GM13977 (cell line): ENCODE measurements at regions not wholly inside any gene's neighbourhood (a gene's known extent, or its start where the extent isn't known, plus 50 kb on each side); places are given as distances from the start of the nearest gene placed in this dataset.
"Not testable (repeated sequence)": the region's sequence is repeated elsewhere in the genome, so short reads cannot be mapped to it uniquely, and the experiment has no call there.

Source experiments
- DNase-seq: peaks from one replicate; pipeline ENCODE4 v3.0.0; 2012; ENCODE audit warnings: low spot score
- in situ Hi-C: fragments of 300-500 bp; cut with MboI; formaldehyde crosslinking; loops from one replicate; pipeline ENCODE4 v1.12.0; 2022; ENCODE audit warnings: low sequenced_read_pairs, low pct_unique_long_range_greater_than_20kb, mixed read lengths, inconsistent platforms; ENCODE audit not compliant: unreplicated experiment
- TF ChIP-seq, protein P1 (sequence below): IDR thresholded peaks from 2 replicates; pipeline ENCODE4 v1.5.1; 2012; ENCODE audit warnings: mild to moderate bottlenecking, control low read depth; ENCODE audit not compliant: insufficient read depth; ENCODE audit errors: extremely low read depth, missing control alignments

DNA sequence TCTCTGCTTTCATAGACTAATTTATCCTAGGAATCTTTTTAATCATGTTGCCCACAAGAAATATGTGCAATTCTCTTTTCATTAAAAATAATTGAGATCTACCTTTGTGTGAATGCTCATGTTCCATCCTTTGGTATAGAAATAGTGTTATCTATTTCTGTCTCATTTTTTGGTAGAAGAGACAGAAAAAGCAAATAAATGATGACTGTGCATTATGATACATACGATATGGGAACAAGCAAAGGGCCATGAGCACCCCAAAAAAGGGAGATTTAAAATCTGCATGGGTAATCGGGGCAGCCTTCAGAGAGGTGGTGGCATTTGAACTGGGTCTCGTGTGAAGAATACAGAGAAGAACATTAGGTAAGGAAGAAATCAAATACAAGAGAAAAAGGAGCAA is 1197.5 kb upstream of the AUTS2 start:
- TF ChIP-seq, protein P1, sequence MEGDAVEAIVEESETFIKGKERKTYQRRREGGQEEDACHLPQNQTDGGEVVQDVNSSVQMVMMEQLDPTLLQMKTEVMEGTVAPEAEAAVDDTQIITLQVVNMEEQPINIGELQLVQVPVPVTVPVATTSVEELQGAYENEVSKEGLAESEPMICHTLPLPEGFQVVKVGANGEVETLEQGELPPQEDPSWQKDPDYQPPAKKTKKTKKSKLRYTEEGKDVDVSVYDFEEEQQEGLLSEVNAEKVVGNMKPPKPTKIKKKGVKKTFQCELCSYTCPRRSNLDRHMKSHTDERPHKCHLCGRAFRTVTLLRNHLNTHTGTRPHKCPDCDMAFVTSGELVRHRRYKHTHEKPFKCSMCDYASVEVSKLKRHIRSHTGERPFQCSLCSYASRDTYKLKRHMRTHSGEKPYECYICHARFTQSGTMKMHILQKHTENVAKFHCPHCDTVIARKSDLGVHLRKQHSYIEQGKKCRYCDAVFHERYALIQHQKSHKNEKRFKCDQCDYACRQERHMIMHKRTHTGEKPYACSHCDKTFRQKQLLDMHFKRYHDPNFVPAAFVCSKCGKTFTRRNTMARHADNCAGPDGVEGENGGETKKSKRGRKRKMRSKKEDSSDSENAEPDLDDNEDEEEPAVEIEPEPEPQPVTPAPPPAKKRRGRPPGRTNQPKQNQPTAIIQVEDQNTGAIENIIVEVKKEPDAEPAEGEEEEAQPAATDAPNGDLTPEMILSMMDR: no peak
- no peak for DNase-seq
- in situ Hi-C loops: no loop called here

DNA sequence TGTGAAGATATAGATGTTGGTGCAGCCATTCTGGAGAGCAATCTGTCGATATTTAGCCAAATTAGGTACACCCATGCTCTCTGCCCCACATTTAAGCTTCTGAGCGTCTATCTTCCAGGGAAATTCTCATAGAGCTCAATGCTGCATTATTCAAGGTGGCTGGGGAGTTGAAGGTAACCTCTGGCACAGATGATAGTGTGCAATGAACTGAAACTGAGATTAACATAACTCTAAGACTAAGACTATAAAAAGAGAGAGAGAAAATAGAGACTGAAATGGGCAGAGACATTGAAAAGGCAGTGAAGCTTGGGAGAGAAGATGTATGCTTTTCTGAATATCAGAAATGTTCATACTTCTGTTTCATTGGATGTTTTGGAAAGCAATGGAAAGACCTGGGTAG is 1197.0 kb upstream of the AUTS2 start:
- in situ Hi-C loops: no loop called here
- TF ChIP-seq, protein P1: no peak
- DNase-seq: no peak

DNA sequence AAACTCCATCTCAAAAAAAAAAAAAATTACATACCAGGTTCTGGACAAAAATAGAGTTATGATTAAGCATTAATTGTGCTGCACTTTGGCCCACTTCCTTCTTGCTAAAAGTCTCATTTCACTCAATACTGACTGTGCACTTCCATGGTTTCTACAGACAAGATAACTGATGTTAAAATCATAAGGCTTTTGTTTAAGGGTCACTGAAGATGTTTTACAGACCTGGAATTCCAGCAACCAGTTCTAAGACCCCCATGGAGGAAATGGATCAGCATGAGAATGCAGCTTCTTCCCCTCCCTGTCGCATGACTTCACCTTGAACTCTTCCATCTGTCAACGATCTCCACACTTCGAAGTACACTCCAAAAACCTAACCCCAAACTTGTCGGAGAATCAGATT is 1191.8 kb upstream of the AUTS2 start:
- DNase-seq: no peak
- TF ChIP-seq, protein P1: no peak
- in situ Hi-C loops: no loop called here

DNA sequence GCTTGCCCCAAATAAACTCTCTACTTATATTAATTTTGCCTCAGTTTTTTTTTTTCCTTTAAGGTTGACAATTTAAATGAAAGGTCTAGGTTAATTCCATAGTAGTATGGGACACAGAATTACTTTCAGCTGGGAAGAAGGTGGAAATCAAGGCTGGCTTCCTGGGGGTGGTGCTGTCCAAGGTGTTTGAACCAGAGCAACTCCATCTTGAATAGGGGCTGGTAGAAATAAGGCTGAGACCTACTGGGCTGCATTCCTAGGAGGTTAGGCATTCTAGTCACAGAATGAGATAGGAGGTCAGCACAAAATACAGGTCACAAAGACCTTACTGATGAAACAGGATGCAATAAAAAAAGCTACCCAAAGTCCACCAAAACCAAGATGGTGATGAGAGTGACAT is 1190.8 kb upstream of the AUTS2 start:
- TF ChIP-seq, protein P1: no peak
- no peak for DNase-seq
- in situ Hi-C loops: no loop called here

DNA sequence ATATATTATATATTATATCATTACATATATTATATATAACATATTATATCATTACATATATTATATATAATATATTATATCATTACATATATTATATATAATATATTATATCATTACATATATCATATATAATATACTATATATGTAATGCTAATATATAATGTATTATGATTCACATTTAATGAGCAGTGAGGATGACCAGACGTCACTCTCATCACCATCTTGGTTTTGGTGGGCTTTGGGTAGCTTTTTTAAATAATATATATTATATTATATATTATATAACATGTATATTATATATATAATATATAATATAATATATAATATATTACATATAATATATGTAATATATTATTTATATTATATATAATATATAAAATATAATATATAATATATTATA is 1189.4 kb upstream of the AUTS2 start:
- TF ChIP-seq, protein P1: no peak
- in situ Hi-C loops: no loop called here
- no peak for DNase-seq

DNA sequence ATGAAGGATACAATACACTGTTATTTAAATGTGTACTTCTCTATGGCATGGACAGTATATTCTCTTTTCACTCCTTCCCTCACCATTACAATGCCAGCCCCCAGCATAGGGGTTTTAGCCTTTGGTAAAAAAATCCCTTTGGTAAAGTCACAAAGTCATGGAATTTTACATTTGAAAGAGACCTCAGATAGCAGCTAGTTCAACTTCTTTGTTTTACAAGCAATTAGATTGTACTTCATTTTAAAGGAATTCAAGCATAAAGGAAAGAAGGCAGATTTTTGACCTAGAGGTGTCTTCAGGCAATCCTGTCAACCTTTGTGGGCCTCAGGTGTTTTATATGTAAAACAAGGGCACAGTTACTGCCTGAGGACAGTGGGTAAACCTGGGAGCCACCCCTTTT is 1188.4 kb upstream of the AUTS2 start:
- in situ Hi-C loops: no loop called here
- TF ChIP-seq, protein P1: no peak

DNA sequence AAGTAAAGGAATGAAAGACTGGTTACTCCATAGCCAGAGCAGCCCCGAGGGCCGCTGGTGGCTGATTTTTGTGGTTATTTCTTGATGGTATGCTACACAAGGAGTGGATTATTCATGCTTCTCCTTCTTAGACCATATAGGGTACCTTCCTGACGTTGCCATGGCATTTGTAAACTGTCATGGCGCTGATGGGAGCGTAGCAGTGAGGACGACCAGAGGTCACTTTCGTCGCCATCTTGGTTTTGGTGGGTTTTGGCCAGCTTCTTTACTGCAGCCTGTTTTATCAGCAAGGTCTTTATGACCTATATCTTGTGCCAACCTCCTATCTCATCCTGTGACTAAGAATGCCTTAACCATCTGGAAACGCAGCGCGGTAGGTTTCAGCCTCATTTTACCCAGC is 1187.6 kb upstream of the AUTS2 start:
- DNase-seq, in situ Hi-C loops: not testable (repeated sequence)

More for the DNA sequence above, 1188.4 kb upstream of the AUTS2 start:
- no peak for DNase-seq

DNA sequence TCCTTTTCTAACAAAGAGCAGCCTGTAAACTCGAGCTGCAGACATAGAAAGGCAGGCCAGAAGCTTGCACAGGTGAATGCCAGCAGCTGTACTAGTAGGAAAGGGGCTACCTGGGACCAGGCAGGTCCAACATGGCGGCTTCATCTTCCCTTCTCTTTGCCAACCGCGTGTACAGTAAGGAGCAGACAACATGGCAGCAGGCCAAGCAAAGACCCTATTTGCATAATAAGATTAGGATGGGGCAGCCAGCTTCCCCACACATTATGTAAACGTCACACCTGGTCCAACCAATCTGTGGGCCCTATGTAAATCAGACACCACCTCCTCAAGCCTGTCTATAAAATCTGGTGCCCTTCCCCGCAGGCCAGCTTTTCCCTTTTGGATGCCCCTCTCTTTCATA is 1186.5 kb upstream of the AUTS2 start:
- no peak for DNase-seq
- TF ChIP-seq, protein P1: no peak
- in situ Hi-C loops: no loop called here
